ENCODE measurements at regions not wholly inside any gene's neighbourhood (a gene's known extent, or its start where the extent isn't known, plus 50 kb on each side); places are given as distances from the start of the nearest gene placed in this dataset.

DNA sequence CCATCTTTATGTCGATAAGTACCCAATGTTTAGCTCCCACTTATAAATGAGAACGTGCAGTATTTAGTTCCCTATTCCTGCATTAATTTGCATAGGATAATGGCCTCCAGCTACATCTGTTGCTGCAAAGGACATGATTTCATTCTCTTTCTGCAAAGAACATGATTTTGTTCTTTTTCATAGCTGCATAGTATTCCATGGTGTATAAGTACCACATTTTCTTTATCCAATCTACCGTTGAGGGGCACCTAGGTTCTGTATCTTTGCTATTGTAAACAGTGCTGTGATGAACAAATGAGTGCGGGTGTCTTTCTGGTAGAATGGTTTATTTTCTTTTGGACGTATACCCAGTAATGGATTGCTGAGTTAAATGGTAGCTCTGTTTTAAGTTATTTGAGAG, 63.0 kb downstream of the HLX start:
- TF ChIP-seq GATA3 (IDR thresholded peaks at IDR 0.05; ENCODE audit: low read depth, low read length) (no peak), GATA2 (IDR thresholded peaks at IDR 0.05; ENCODE audit: low read depth, low read length) (no peak)

All from SH-SY5Y (cell line).